Activated naive CD8-positive, alpha-beta T cell treated with anti-CD3 and anti-CD28 coated beads for 36 hours (primary cell): ENCODE measurements at regions not wholly inside any gene's neighbourhood (a gene's known extent, or its start where the extent isn't known, plus 50 kb on each side); places are given as distances from the start of the nearest gene placed in this dataset.

Experiments
- DNase-seq: peaks from one replicate; pipeline ENCODE4 v3.0.0; 2021
- H3K27ac Mint-ChIP-seq: one replicate; pipeline ENCODE4 v1.8.0; 2022; ENCODE audit warnings: mild to moderate bottlenecking, moderate library complexity, mixed read lengths
- H3K27me3 Mint-ChIP-seq: one replicate; pipeline ENCODE4 v1.8.0; 2022; ENCODE audit warnings: mild to moderate bottlenecking, mixed read lengths
- H3K36me3 Mint-ChIP-seq: one replicate; pipeline ENCODE4 v1.8.0; 2021; ENCODE audit warnings: mild to moderate bottlenecking, mixed read lengths
- H3K4me1 Mint-ChIP-seq: one replicate; pipeline ENCODE4 v1.8.0; 2021; ENCODE audit warnings: mixed read lengths
- H3K4me3 Mint-ChIP-seq: one replicate; pipeline ENCODE4 v1.8.0; 2022; ENCODE audit warnings: mild to moderate bottlenecking, moderate library complexity, mixed read lengths
- H3K9me3 Mint-ChIP-seq: one replicate; pipeline ENCODE4 v1.8.0; 2022; ENCODE audit warnings: mixed read lengths

GRCh38 chr9:129344641-129345495 is 166.8 kb upstream of the IER5L start:
- Mint-ChIP-seq H3K4me1 (peaks cover 12% of the 10 kb centered on the region), H3K9me3 (no peaks in the 10 kb centered on the region), H3K36me3 (no peaks in the 10 kb centered on the region), H3K27ac (no peak overlapping the region), H3K27me3 (no peaks in the 10 kb centered on the region), H3K4me3 (no peak overlapping the region)
- no peak for DNase-seq

GRCh38 chr9:129343424-129344375 is 165.6 kb upstream of the IER5L start:
- H3K27me3 Mint-ChIP-seq, result no peaks in the 10 kb centered on the region
- H3K4me3 Mint-ChIP-seq, result no peak overlapping the region
- H3K9me3 Mint-ChIP-seq, result no peaks in the 10 kb centered on the region
- no peak overlapping the region for H3K27ac Mint-ChIP-seq
- no peak for DNase-seq
- H3K4me1 Mint-ChIP-seq, result peaks cover 12% of the 10 kb centered on the region
- H3K36me3 Mint-ChIP-seq, result no peaks in the 10 kb centered on the region

DNA sequence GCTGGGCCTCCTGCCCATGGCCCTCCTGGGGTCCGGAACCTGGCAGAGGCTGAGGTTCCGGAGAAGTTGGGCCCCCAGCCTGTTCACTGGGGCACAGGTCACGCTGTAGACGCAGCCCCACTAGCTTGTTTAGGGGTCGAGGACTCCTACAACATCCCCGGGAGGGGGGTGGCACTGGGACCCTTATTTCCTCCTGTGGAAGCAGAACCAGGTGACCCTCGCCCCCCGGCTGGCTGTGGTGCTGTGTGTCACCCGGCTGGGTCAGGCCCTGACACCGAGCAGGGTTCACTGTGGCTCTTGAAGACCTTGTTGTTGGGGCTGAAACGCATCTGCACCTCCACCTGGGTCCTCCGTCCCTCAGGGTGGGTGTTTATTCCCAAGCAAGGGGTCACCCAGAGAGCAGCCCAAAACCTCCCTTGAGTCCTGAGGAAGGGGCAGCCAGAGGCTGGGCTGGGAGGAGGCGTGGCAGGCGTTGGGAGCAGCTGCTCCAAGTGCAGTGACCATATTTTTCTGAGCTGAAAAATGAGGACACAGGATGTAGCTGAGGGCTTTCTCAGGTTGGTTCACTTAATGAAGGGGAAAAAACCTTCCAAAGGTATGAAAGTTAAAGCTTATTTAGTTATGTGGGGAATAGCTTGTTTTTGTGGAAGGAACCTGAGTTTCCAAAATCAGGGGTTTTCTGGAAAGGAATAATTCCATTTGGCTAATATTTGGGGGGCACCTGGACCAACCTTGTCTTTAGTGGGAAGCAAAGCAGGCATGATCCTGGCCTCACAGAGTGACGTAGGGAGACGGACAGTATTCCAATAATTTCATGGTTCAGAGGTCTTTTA is 164.7 kb upstream of the IER5L start:
- H3K9me3 Mint-ChIP-seq, result no peaks in the 10 kb centered on the region
- no peak overlapping the region for H3K4me3 Mint-ChIP-seq
- DNase-seq, result no peak
- no peaks in the 10 kb centered on the region for H3K36me3 Mint-ChIP-seq
- H3K27me3 Mint-ChIP-seq, result no peaks in the 10 kb centered on the region
- peaks cover 12% of the 10 kb centered on the region for H3K4me1 Mint-ChIP-seq
- no peak overlapping the region for H3K27ac Mint-ChIP-seq

GRCh38 chr9:129341987-129342348 is 163.9 kb upstream of the IER5L start:
- no peak for DNase-seq
- Mint-ChIP-seq H3K4me3 (no peak overlapping the region), H3K27ac (no peak overlapping the region), H3K36me3 (no peaks in the 10 kb centered on the region), H3K27me3 (no peaks in the 10 kb centered on the region), H3K4me1 (peaks cover 12% of the 10 kb centered on the region), H3K9me3 (no peaks in the 10 kb centered on the region)

GRCh38 chr9:129341171-129341986 is 163.3 kb upstream of the IER5L start:
- no peak overlapping the region for H3K4me3 Mint-ChIP-seq
- no peak overlapping the region for H3K27ac Mint-ChIP-seq
- no peaks in the 10 kb centered on the region for H3K36me3 Mint-ChIP-seq
- no peaks in the 10 kb centered on the region for H3K9me3 Mint-ChIP-seq
- H3K27me3 Mint-ChIP-seq, result no peaks in the 10 kb centered on the region
- H3K4me1 Mint-ChIP-seq, result peaks cover 8% of the 10 kb centered on the region
- no peak for DNase-seq

DNA sequence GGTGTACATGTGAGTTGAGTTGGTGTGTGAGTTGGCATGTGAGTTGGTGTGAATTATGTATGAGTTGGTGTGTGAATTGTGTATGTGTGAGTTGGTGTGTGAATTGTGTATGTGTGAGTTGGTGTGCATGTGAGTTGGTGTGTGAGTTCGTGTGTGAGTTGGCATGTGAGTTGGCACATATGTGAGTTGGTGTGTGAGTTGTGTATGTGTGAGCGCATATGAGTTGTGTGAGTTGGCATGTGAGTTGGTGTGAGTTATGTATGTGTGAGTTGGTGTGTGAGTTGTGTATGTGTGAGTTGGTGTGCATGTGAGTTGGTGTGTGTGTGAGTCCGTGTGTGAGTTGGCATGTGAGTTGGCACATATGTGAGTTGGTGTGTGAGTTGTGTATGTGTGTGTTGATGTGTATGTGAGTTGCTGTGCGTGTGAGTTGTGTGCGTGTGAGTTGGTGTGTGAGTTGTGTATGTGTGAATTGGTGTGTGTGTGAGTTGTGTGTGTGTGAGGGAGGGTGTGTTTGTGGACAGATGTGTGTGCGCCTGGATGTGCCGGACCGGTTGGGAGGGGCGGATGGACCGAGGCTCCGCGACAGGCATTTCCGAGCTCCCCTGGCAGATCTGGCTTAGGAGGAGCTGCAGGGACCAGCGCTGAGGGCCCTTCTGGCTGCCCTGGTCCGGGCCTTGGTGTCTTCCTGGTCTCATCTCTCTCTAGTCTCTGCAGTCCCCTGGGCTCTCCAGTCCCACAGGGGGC is 162.5 kb upstream of the IER5L start:
- no peak for DNase-seq
- Mint-ChIP-seq H3K4me1 (peaks cover 5% of the 10 kb centered on the region), H3K27me3 (no peaks in the 10 kb centered on the region), H3K9me3 (no peaks in the 10 kb centered on the region), H3K4me3 (no peak overlapping the region), H3K27ac (no peak overlapping the region), H3K36me3 (no peaks in the 10 kb centered on the region)

GRCh38 chr9:129339539-129340157 is 161.6 kb upstream of the IER5L start:
- no peaks in the 10 kb centered on the region for H3K27me3 Mint-ChIP-seq
- no peak overlapping the region for H3K27ac Mint-ChIP-seq
- peaks cover 8% of the 10 kb centered on the region for H3K4me1 Mint-ChIP-seq
- no peak for DNase-seq
- H3K36me3 Mint-ChIP-seq, result no peaks in the 10 kb centered on the region
- H3K4me3 Mint-ChIP-seq, result no peak overlapping the region
- no peaks in the 10 kb centered on the region for H3K9me3 Mint-ChIP-seq

- Mint-ChIP-seq H3K27ac (no peak overlapping the region), H3K9me3 (peaks cover 1% of the 10 kb centered on the region), H3K4me1 (peaks cover 13% of the 10 kb centered on the region), H3K36me3 (no peaks in the 10 kb centered on the region), H3K4me3 (no peak overlapping the region), H3K27me3 (no peaks in the 10 kb centered on the region)
- DNase-seq, result no peak
These were observed 160.8 kb upstream of the IER5L start for GRCh38 chr9:129338724-129339430.

GRCh38 chr9:129337336-129338140 is 159.5 kb upstream of the IER5L start:
- peaks cover 4% of the 10 kb centered on the region for H3K9me3 Mint-ChIP-seq
- no peak for DNase-seq
- H3K36me3 Mint-ChIP-seq, result no peaks in the 10 kb centered on the region
- H3K27me3 Mint-ChIP-seq, result no peaks in the 10 kb centered on the region
- H3K4me3 Mint-ChIP-seq, result no peak overlapping the region
- no peak overlapping the region for H3K27ac Mint-ChIP-seq
- H3K4me1 Mint-ChIP-seq, result peaks cover 16% of the 10 kb centered on the region

- H3K27ac Mint-ChIP-seq, result no peak overlapping the region
- peaks cover 4% of the 10 kb centered on the region for H3K9me3 Mint-ChIP-seq
- no peaks in the 10 kb centered on the region for H3K36me3 Mint-ChIP-seq
- H3K4me1 Mint-ChIP-seq, result peaks cover 16% of the 10 kb centered on the region
- peak; percentile 53 for DNase-seq
- H3K27me3 Mint-ChIP-seq, result no peaks in the 10 kb centered on the region
- peak overlapping the region; percentile 62 for H3K4me3 Mint-ChIP-seq
These were observed 158.7 kb upstream of the IER5L start for GRCh38 chr9:129336601-129337331.

GRCh38 chr9:129336130-129336528 is 158.1 kb upstream of the IER5L start:
- H3K9me3 Mint-ChIP-seq, result peaks cover 8% of the 10 kb centered on the region
- H3K27ac Mint-ChIP-seq, result no peak overlapping the region
- H3K4me3 Mint-ChIP-seq, result peak overlapping the region; percentile 62
- no peak for DNase-seq
- H3K27me3 Mint-ChIP-seq, result no peaks in the 10 kb centered on the region
- peaks cover 16% of the 10 kb centered on the region for H3K4me1 Mint-ChIP-seq
- peaks cover under 1% of the 10 kb centered on the region for H3K36me3 Mint-ChIP-seq
